Fibroblast of skin of left biceps (primary cell): ENCODE measurements at regions not wholly inside any gene's neighbourhood (a gene's known extent, or its start where the extent isn't known, plus 50 kb on each side); places are given as distances from the start of the nearest gene placed in this dataset.

Experiments used
- DNase-seq, 2 experiments: peaks; one replicate each; pipeline ENCODE4 v3.0.0-alpha.2; 2013; ENCODE audit warnings: low read depth in 2 of 2

GRCh38 chrY:12981074-12981473 lies 76.4 kb downstream of the DDX3Y start:
- no peak for DNase-seq

GRCh38 chrY:12982249-12982829 lies 77.7 kb downstream of the DDX3Y start:
- DNase-seq = no peak

GRCh38 chrY:12984637-12985344 lies 80.1 kb downstream of the DDX3Y start:
- no peak for DNase-seq

- no peak for DNase-seq
These were observed 112.8 kb downstream of the DDX3Y start for GRCh38 chrY:13017493-13017892.

GRCh38 chrY:13019486-13019885 lies 114.8 kb downstream of the DDX3Y start:
- peak; percentile 51 to 56 for DNase-seq

- DNase-seq = no peak
These were observed 116.2 kb downstream of the DDX3Y start for GRCh38 chrY:13020839-13021238.

- no peak for DNase-seq
These were observed 118.9 kb downstream of the DDX3Y start for GRCh38 chrY:13023607-13024006.

GRCh38 chrY:13024447-13024846 lies 119.8 kb downstream of the DDX3Y start:
- no peak for DNase-seq

GRCh38 chrY:13026906-13027305 lies 122.2 kb downstream of the DDX3Y start:
- DNase-seq = no peak

GRCh38 chrY:13040232-13040631 lies 135.6 kb downstream of the DDX3Y start:
- no peak for DNase-seq

- no peak for DNase-seq
These were observed 148.8 kb downstream of the DDX3Y start for GRCh38 chrY:13053501-13053900.

GRCh38 chrY:13066372-13066771 lies 161.7 kb downstream of the DDX3Y start:
- no peak for DNase-seq

- no peak for DNase-seq
These were observed 164.0 kb downstream of the DDX3Y start for GRCh38 chrY:13068696-13069095.

GRCh38 chrY:13069111-13069510 lies 164.4 kb downstream of the DDX3Y start:
- DNase-seq = no peak

GRCh38 chrY:13082748-13083147 lies 178.1 kb downstream of the DDX3Y start:
- no peak for DNase-seq

- DNase-seq = no peak
These were observed 186.9 kb downstream of the DDX3Y start for GRCh38 chrY:13091575-13091974.

- DNase-seq = no peak
These were observed 188.3 kb downstream of the DDX3Y start for GRCh38 chrY:13092986-13093385.

GRCh38 chrY:13093461-13093860 lies 188.8 kb downstream of the DDX3Y start:
- DNase-seq = no peak

- DNase-seq = no peak
These were observed 189.7 kb downstream of the DDX3Y start for GRCh38 chrY:13094411-13094810.

GRCh38 chrY:13094904-13095600 lies 190.4 kb downstream of the DDX3Y start:
- peak; percentile 26 to 37 for DNase-seq

- DNase-seq = no peak
These were observed 222.3 kb downstream of the DDX3Y start for GRCh38 chrY:13126881-13127456.

- DNase-seq = no peak
These were observed 222.8 kb downstream of the DDX3Y start for GRCh38 chrY:13127476-13127875.

GRCh38 chrY:13149148-13149547 lies 244.5 kb downstream of the DDX3Y start:
- DNase-seq = no peak
